ENCODE measurements at regions not wholly inside any gene's neighbourhood (a gene's known extent, or its start where the extent isn't known, plus 50 kb on each side); places are given as distances from the start of the nearest gene placed in this dataset.

DNA sequence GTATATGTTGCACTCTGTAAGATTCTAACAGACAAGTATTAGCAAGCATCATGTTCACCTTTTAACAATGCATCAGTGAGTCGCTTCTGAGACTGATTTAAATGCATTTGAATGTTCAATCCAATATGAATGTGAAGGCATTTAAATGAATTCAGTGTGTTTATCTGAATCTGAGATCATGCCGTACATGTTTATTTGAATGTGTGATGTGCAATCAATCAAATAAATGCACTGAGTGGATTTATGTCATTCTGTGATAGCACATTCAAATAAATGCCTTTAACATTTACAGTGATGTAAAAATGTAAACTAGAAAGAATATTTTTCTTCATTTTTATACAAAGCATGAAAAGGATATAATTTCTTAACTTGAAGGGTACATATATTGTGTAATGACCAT lies 1063.5 kb upstream of the NUDT12 start:
- TF ChIP-seq, protein P1, sequence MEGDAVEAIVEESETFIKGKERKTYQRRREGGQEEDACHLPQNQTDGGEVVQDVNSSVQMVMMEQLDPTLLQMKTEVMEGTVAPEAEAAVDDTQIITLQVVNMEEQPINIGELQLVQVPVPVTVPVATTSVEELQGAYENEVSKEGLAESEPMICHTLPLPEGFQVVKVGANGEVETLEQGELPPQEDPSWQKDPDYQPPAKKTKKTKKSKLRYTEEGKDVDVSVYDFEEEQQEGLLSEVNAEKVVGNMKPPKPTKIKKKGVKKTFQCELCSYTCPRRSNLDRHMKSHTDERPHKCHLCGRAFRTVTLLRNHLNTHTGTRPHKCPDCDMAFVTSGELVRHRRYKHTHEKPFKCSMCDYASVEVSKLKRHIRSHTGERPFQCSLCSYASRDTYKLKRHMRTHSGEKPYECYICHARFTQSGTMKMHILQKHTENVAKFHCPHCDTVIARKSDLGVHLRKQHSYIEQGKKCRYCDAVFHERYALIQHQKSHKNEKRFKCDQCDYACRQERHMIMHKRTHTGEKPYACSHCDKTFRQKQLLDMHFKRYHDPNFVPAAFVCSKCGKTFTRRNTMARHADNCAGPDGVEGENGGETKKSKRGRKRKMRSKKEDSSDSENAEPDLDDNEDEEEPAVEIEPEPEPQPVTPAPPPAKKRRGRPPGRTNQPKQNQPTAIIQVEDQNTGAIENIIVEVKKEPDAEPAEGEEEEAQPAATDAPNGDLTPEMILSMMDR (IDR thresholded peaks at IDR 0.05) = no peak
- TF ChIP-seq POLR2A (IDR thresholded peaks at IDR 0.05) = no peak
- no peak for TF ChIP-seq POLR2AphosphoS5 (IDR thresholded peaks at IDR 0.05)

Measured in sigmoid colon (tissue), 4 donors.